Erythroblast (primary cell): ENCODE measurements at regions not wholly inside any gene's neighbourhood (a gene's known extent, or its start where the extent isn't known, plus 50 kb on each side); places are given as distances from the start of the nearest gene placed in this dataset.

ENCODE experiments used
- GATA1 ChIP-seq: IDR thresholded peaks from 2 replicates; pipeline ENCODE4 v1.6.1; 2011; ENCODE audit warnings: low read depth, mild to moderate bottlenecking, control low read depth, low read length, moderate library complexity
- POLR2A ChIP-seq: IDR thresholded peaks from 2 replicates; pipeline ENCODE4 v1.6.1; 2011; ENCODE audit warnings: mild to moderate bottlenecking, low read length

DNA sequence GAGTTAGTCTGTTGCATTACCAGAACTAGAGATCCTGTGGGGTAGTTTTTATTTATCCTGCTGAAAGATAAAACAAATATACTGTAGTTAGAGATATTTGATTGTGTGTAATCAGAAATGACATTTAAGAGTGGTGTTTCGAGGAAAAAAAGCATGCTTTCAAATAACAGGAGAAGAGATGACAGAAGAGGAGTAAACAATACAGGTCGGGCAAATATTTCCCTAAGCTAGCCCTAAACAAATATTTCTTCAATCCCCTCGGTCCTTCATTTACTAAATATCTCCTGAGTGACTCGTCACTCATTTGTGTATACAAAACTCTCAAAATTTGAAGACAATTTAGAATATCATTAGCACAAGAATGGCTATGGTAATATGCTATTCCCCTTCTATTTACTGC is 219.7 kb upstream of the FERD3L start:
- no peak for TF ChIP-seq POLR2A
- TF ChIP-seq GATA1, result no peak
